SK-N-SH (cell line): ENCODE measurements at regions not wholly inside any gene's neighbourhood (a gene's known extent, or its start where the extent isn't known, plus 50 kb on each side); places are given as distances from the start of the nearest gene placed in this dataset.

ENCODE experiments used
- CTCF ChIP-seq: fragments of 200-600 bp; sonication (generic); IDR thresholded peaks from 2 replicates; pipeline ENCODE4 v1.6.1; 2017; ENCODE audit warnings: antibody characterized with exemption, mild to moderate bottlenecking, moderate library complexity
- EP300 ChIP-seq, 2 experiments: IDR thresholded peaks; 2 replicates each; pipeline versions ENCODE4 v1.4.0 to v1.6.1; 2012; ENCODE audit warnings: borderline replicate concordance in 1 of 2, low read depth in 1 of 2, low read length in 1 of 2
- GATA2 ChIP-seq: sonication (generic); formaldehyde crosslinking; IDR thresholded peaks from 2 replicates; pipeline ENCODE4 v1.5.0; 2020; ENCODE audit warnings: mild to moderate bottlenecking, missing genetic modification reagents
- NRF1 ChIP-seq: IDR thresholded peaks from 2 replicates; pipeline ENCODE4 v1.6.1; 2012; ENCODE audit warnings: low read depth, mild to moderate bottlenecking, low read length
- POLR2AphosphoS5 ChIP-seq: IDR thresholded peaks from 2 replicates; pipeline ENCODE4 v1.6.1; 2012; ENCODE audit warnings: low read depth, low read length
- RCOR1 ChIP-seq: fragments of 150-350 bp; IDR thresholded peaks from 2 replicates; pipeline ENCODE4 v1.6.1; 2017; ENCODE audit warnings: antibody characterized with exemption, low read length
- REST ChIP-seq: IDR thresholded peaks from 2 replicates; pipeline ENCODE4 v1.6.1; 2012; ENCODE audit warnings: mild to moderate bottlenecking, low read depth, low read length, moderate library complexity
- SMC3 ChIP-seq: IDR thresholded peaks from 2 replicates; pipeline ENCODE4 v1.6.1; 2012; ENCODE audit warnings: low read depth, low read length, improper control_type of control experiment
- TCF12 ChIP-seq: IDR thresholded peaks from 2 replicates; pipeline ENCODE4 v1.4.0; 2012

- no peak for TF ChIP-seq RCOR1
- TF ChIP-seq REST = no peak
- no peak for TF ChIP-seq EP300 (IDR thresholded peaks at IDR 0.05; ENCODE audit: borderline replicate concordance in 1 of 2, low read depth in 1 of 2, low read length in 1 of 2)
- no peak for TF ChIP-seq CTCF
- no peak for TF ChIP-seq SMC3
- TF ChIP-seq TCF12 = no peak
- TF ChIP-seq NRF1 = no peak
- no peak for TF ChIP-seq GATA2
- TF ChIP-seq POLR2AphosphoS5 = no peak
Measured at GRCh38 chr3:194034346-194035336, 101.3 kb upstream of the HES1 start.
